Ovary (tissue), 3 donors: ENCODE measurements at regions not wholly inside any gene's neighbourhood (a gene's known extent, or its start where the extent isn't known, plus 50 kb on each side); places are given as distances from the start of the nearest gene placed in this dataset.

Experiments used
- CTCF ChIP-seq, 3 donors: fragments of 450-650 bp in 2 of 3; fragments of 200-600 bp in 1 of 3; IDR thresholded peaks; one replicate each; pipeline versions ENCODE4 v1.5.1 to v1.8.0; 2016 to 2022; ENCODE audit warnings: antibody characterized with exemption in 3 of 3, mild to moderate bottlenecking in 1 of 3
- POLR2A ChIP-seq: fragments of 450-650 bp; IDR thresholded peaks from one replicate; pipeline ENCODE4 v1.6.1; 2017; ENCODE audit warnings: antibody characterized with exemption, mild to moderate bottlenecking, moderate library complexity
- donor health status: DM: no; HTN: no; CAD: no.

GRCh38 chr3:82802501-82802900, 1041.1 kb upstream of the GBE1 start:
- no peak for TF ChIP-seq CTCF (IDR thresholded peaks at IDR 0.05)
- TF ChIP-seq POLR2A, result no peak
